A673 (cell line): ENCODE measurements at regions not wholly inside any gene's neighbourhood (a gene's known extent, or its start where the extent isn't known, plus 50 kb on each side); places are given as distances from the start of the nearest gene placed in this dataset.

Source experiments
- EZH2 ChIP-seq: fragments of 200-600 bp; sonication (generic); IDR thresholded peaks from 2 replicates; pipeline ENCODE4 v1.6.1; 2017; ENCODE audit warnings: borderline replicate concordance, low read depth, mild to moderate bottlenecking, mixed read lengths, antibody characterized with exemption, low read length; ENCODE audit not compliant: poor library complexity, severe bottlenecking
- TF ChIP-seq, protein P1 (sequence below): fragments of 300-800, 200-600 bp; sonication (generic); conservative IDR thresholded peaks from 2 replicates; pipeline ENCODE4 v1.5.1; 2017; ENCODE audit warnings: low read depth, mild to moderate bottlenecking, antibody characterized with exemption, low read length, moderate library complexity, mixed read lengths

- TF ChIP-seq, protein P1, sequence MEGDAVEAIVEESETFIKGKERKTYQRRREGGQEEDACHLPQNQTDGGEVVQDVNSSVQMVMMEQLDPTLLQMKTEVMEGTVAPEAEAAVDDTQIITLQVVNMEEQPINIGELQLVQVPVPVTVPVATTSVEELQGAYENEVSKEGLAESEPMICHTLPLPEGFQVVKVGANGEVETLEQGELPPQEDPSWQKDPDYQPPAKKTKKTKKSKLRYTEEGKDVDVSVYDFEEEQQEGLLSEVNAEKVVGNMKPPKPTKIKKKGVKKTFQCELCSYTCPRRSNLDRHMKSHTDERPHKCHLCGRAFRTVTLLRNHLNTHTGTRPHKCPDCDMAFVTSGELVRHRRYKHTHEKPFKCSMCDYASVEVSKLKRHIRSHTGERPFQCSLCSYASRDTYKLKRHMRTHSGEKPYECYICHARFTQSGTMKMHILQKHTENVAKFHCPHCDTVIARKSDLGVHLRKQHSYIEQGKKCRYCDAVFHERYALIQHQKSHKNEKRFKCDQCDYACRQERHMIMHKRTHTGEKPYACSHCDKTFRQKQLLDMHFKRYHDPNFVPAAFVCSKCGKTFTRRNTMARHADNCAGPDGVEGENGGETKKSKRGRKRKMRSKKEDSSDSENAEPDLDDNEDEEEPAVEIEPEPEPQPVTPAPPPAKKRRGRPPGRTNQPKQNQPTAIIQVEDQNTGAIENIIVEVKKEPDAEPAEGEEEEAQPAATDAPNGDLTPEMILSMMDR: no peak
- no peak for TF ChIP-seq EZH2
Observed at GRCh38 chr2:204207866-204208265, 271.3 kb downstream of the ICOS start.
